Liver (tissue), 8 donors: ENCODE measurements at regions not wholly inside any gene's neighbourhood (a gene's known extent, or its start where the extent isn't known, plus 50 kb on each side); places are given as distances from the start of the nearest gene placed in this dataset.

Source experiments
- DNase-seq: peaks from one replicate; pipeline ENCODE4 v3.0.0-alpha.2; 2017; ENCODE audit warnings: low spot score
- H3K27ac ChIP-seq, 2 donors: one replicate each; pipeline ENCODE4 v1.7.0; 2013; ENCODE audit warnings: inconsistent platforms in 2 of 2, low read length in 2 of 2, control low read depth in 1 of 2, low read depth in 1 of 2, mild to moderate bottlenecking in 1 of 2
- H3K27me3 ChIP-seq, 4 donors: one replicate each; pipeline versions ENCODE4 v1.6.1 to v1.7.0; 2013; ENCODE audit warnings: low read length in 3 of 4, inconsistent platforms in 1 of 4, mild to moderate bottlenecking in 1 of 4, moderate library complexity in 1 of 4; ENCODE audit not compliant: control insufficient read depth in 4 of 4, insufficient read depth in 4 of 4
- H3K36me3 ChIP-seq, 4 donors: one replicate each; pipeline versions ENCODE4 v1.6.1 to v1.7.0; 2013; ENCODE audit warnings: low read length in 3 of 4, mild to moderate bottlenecking in 3 of 4, low read depth in 1 of 4, moderate library complexity in 1 of 4; ENCODE audit not compliant: control insufficient read depth in 4 of 4, insufficient read depth in 3 of 4
- H3K4me1 ChIP-seq, 4 donors: one replicate each; pipeline versions ENCODE4 v1.6.1 to v1.7.0; 2013; ENCODE audit warnings: low read length in 3 of 4, mild to moderate bottlenecking in 3 of 4, moderate library complexity in 1 of 4; ENCODE audit not compliant: control insufficient read depth in 4 of 4, insufficient read depth in 4 of 4
- H3K4me3 ChIP-seq, 3 donors: one replicate each; pipeline versions ENCODE4 v1.6.1 to v1.7.0; 2013; ENCODE audit warnings: low read length in 3 of 3, control low read depth in 1 of 3, low read depth in 1 of 3, mild to moderate bottlenecking in 1 of 3
- H3K9ac ChIP-seq, 2 donors: one replicate each; pipeline ENCODE4 v1.7.0; 2013; ENCODE audit warnings: low read length in 2 of 2, mild to moderate bottlenecking in 2 of 2, moderate library complexity in 2 of 2, control low read depth in 1 of 2, low read depth in 1 of 2
- H3K9me3 ChIP-seq, 4 donors: one replicate each; pipeline versions ENCODE4 v1.6.1 to v1.7.0; 2013; ENCODE audit warnings: low read length in 3 of 4; ENCODE audit not compliant: control insufficient read depth in 4 of 4
- EGR1 ChIP-seq, 2 donors: IDR thresholded peaks; 2 replicates each; pipeline ENCODE4 v1.6.1; 2016 to 2018; ENCODE audit warnings: antibody characterized with exemption in 2 of 2, low read depth in 2 of 2
- FOXA2 ChIP-seq: IDR thresholded peaks from 2 replicates; pipeline ENCODE4 v1.6.1; 2016; ENCODE audit warnings: antibody characterized with exemption
- GABPA ChIP-seq, 2 donors: IDR thresholded peaks in 1 of 2; conservative IDR thresholded peaks in 1 of 2; 2 replicates each; pipeline ENCODE4 v1.6.1; 2016; ENCODE audit warnings: antibody characterized with exemption in 2 of 2, mild to moderate bottlenecking in 1 of 2, moderate library complexity in 1 of 2
- HNF4A ChIP-seq, 2 donors: conservative IDR thresholded peaks; 2 replicates each; pipeline ENCODE4 v1.6.1; 2016; ENCODE audit warnings: antibody characterized with exemption in 2 of 2, mild to moderate bottlenecking in 2 of 2
- HNF4G ChIP-seq: IDR thresholded peaks from 2 replicates; pipeline ENCODE4 v1.6.1; 2016; ENCODE audit warnings: antibody characterized with exemption
- JUND ChIP-seq, 2 donors: IDR thresholded peaks; 2 replicates each; pipeline ENCODE4 v1.6.1; 2016; ENCODE audit warnings: antibody characterized with exemption in 2 of 2
- NR2F2 ChIP-seq: IDR thresholded peaks from 2 replicates; pipeline ENCODE4 v1.6.1; 2016; ENCODE audit warnings: antibody characterized with exemption
- RAD21 ChIP-seq, 2 donors: IDR thresholded peaks; 2 replicates each; pipeline ENCODE4 v1.6.1; 2016; ENCODE audit warnings: antibody characterized with exemption in 2 of 2, mild to moderate bottlenecking in 2 of 2
- RXRA ChIP-seq, 2 donors: IDR thresholded peaks; 2 replicates each; pipeline ENCODE4 v1.6.1; 2017 to 2018; ENCODE audit warnings: antibody characterized with exemption in 2 of 2, mild to moderate bottlenecking in 1 of 2
- SP1 ChIP-seq: IDR thresholded peaks from 2 replicates; pipeline ENCODE4 v1.6.1; 2018; ENCODE audit warnings: antibody characterized with exemption, mild to moderate bottlenecking
- TAF1 ChIP-seq: conservative IDR thresholded peaks from 2 replicates; pipeline ENCODE4 v1.6.1; 2016; ENCODE audit warnings: antibody characterized with exemption, mild to moderate bottlenecking
- YY1 ChIP-seq: IDR thresholded peaks from 2 replicates; pipeline ENCODE4 v1.6.1; 2016; ENCODE audit warnings: antibody characterized with exemption, mild to moderate bottlenecking
- WGBS: extraction: QIAGEN DNeasy Blood & Tissue Kit; methylation state at CpG from one replicate; pipeline ENCODE4 v1.1.7; 2013; 5-methylcytosine and 5-hydroxymethylcytosine counted together
- TF ChIP-seq, protein P1 (sequence below): IDR thresholded peaks from 2 replicates; pipeline ENCODE4 v1.6.1; 2016; ENCODE audit warnings: antibody characterized with exemption
- TF ChIP-seq, protein P2 (sequence below): IDR thresholded peaks from 2 replicates; pipeline ENCODE4 v1.6.1; 2016; ENCODE audit warnings: antibody characterized with exemption
- TF ChIP-seq, protein P3 (sequence below): IDR thresholded peaks from 2 replicates; pipeline ENCODE4 v1.6.1; 2016; ENCODE audit warnings: antibody characterized with exemption
- TF ChIP-seq, protein P4 (sequence below): fragments of 150-350 bp; IDR thresholded peaks from 2 replicates; pipeline ENCODE4 v1.5.1; 2017; ENCODE audit warnings: improper control_type of control experiment, low read depth, low read length; ENCODE audit not compliant: missing input control
- TF ChIP-seq, protein P5 (sequence below): IDR thresholded peaks from 2 replicates; pipeline ENCODE4 v1.6.1; 2016; ENCODE audit warnings: antibody characterized with exemption, mild to moderate bottlenecking
- donor health status: healthy.
- donor health status: healthy.
- donor health status: healthy.
- donor health status: healthy.
- donor health status: healthy.

DNA sequence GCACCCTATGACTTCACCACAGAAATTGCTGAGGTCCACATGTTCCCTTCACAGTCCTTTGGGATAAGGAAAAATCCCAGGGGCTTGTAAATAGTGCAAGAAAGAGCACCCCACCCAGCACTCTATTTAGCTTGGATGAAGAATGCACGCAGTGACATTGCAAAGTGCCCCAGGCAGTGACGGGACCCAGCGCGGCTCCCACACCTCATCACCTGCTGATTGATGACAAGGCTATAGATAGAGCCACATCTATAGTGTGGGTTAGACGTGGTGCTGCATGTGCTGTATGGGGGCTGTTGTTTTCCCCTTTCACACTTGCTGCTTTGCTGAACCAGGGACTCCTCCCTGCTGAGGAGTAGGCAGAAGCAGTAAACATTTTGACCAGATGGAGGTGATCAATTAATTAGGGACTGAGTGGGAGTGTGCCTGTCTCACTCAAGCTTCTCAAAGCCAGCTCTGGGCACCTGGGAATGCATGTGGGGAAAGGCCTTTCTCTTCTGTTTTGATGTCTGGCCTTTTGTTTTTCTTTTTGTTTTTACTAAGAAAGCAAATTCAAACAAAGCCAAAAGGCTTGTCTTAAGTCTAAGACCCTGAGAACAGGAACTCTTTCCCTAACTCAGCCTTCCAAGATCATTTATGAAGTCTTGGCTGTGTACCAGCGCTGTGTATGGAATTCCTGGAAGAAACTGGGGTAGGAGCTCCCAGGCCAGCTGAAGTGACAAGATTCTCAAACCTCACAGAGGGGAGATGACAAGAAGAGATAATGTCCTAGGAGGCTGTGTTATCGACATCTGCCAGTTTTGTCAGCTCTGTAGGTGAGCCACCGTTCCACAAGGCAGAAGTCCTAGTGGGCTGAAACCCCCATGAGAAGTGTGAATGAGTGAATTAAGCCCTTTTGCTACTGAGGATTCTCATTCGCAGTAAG, 219.7 kb downstream of the BARX2 start:
- H3K9ac ChIP-seq: no peak overlapping the region
- 50% methylated on average over 9 of the region's 9 CpGs for WGBS
- no peak for DNase-seq
- H3K9me3 ChIP-seq: no peaks in the 10 kb centered on the region
- H3K27me3 ChIP-seq: peaks cover 0 to 9% (median 0%) of the 10 kb centered on the region in 4 donors
- no peak overlapping the region for H3K27ac ChIP-seq
- TF ChIP-seq NR2F2: no peak
- TF ChIP-seq, protein P1, sequence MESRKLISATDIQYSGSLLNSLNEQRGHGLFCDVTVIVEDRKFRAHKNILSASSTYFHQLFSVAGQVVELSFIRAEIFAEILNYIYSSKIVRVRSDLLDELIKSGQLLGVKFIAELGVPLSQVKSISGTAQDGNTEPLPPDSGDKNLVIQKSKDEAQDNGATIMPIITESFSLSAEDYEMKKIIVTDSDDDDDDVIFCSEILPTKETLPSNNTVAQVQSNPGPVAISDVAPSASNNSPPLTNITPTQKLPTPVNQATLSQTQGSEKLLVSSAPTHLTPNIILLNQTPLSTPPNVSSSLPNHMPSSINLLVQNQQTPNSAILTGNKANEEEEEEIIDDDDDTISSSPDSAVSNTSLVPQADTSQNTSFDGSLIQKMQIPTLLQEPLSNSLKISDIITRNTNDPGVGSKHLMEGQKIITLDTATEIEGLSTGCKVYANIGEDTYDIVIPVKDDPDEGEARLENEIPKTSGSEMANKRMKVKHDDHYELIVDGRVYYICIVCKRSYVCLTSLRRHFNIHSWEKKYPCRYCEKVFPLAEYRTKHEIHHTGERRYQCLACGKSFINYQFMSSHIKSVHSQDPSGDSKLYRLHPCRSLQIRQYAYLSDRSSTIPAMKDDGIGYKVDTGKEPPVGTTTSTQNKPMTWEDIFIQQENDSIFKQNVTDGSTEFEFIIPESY: no peak
- no peaks in the 10 kb centered on the region for H3K36me3 ChIP-seq
- no peaks in the 10 kb centered on the region for H3K4me1 ChIP-seq
- no peak overlapping the region for H3K4me3 ChIP-seq

DNA sequence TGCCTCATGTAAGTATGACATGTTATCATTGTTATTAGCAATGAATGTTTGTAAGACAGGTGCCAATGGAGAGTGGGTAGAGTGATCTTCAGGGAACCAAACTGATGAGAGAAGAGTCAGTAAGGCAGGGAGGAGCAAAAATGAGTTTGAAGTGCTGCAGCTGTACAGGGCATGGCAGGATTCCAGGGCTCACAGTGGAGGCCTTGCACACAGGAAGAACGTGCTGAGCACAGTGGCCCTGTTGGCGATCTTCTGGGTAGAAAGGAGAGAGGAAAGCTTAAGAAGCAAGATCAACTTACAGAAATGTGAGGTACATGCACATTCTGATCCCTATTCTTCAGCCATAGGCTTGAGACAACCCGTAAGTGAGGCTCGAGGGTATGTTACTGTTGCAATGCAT, 219.3 kb upstream of the TMEM45B start:
- peaks cover 0 to 9% (median 0%) of the 10 kb centered on the region in 4 donors for H3K27me3 ChIP-seq

More for the DNA sequence above, 219.3 kb upstream of the TMEM45B start:
- no peak overlapping the region for H3K27ac ChIP-seq
- H3K4me1 ChIP-seq: no peaks in the 10 kb centered on the region
- H3K4me3 ChIP-seq: no peak overlapping the region
- no peak for DNase-seq
- no peaks in the 10 kb centered on the region for H3K9me3 ChIP-seq
- no peak overlapping the region for H3K9ac ChIP-seq
- TF ChIP-seq HNF4G: no peak
- TF ChIP-seq HNF4A (conservative IDR thresholded peaks at IDR 0.05): no peak
- no peak for TF ChIP-seq NR2F2
- TF ChIP-seq SP1: no peak
- TF ChIP-seq GABPA (IDR thresholded peaks at IDR 0.05 in 1 of 2, conservative IDR thresholded peaks at IDR 0.05 in 1 of 2): no peak
- TF ChIP-seq RXRA (IDR thresholded peaks at IDR 0.05): no peak
- TF ChIP-seq, protein P2, sequence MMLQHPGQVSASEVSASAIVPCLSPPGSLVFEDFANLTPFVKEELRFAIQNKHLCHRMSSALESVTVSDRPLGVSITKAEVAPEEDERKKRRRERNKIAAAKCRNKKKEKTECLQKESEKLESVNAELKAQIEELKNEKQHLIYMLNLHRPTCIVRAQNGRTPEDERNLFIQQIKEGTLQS: no peak
- TF ChIP-seq, protein P3, sequence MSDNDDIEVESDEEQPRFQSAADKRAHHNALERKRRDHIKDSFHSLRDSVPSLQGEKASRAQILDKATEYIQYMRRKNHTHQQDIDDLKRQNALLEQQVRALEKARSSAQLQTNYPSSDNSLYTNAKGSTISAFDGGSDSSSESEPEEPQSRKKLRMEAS: no peak
- no peak for TF ChIP-seq RAD21 (IDR thresholded peaks at IDR 0.05)
- no peak for TF ChIP-seq JUND (IDR thresholded peaks at IDR 0.05)
- TF ChIP-seq FOXA2: no peak
- TF ChIP-seq, protein P1: no peak
- TF ChIP-seq, protein P4, sequence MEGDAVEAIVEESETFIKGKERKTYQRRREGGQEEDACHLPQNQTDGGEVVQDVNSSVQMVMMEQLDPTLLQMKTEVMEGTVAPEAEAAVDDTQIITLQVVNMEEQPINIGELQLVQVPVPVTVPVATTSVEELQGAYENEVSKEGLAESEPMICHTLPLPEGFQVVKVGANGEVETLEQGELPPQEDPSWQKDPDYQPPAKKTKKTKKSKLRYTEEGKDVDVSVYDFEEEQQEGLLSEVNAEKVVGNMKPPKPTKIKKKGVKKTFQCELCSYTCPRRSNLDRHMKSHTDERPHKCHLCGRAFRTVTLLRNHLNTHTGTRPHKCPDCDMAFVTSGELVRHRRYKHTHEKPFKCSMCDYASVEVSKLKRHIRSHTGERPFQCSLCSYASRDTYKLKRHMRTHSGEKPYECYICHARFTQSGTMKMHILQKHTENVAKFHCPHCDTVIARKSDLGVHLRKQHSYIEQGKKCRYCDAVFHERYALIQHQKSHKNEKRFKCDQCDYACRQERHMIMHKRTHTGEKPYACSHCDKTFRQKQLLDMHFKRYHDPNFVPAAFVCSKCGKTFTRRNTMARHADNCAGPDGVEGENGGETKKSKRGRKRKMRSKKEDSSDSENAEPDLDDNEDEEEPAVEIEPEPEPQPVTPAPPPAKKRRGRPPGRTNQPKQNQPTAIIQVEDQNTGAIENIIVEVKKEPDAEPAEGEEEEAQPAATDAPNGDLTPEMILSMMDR: no peak
- TF ChIP-seq, protein P5, sequence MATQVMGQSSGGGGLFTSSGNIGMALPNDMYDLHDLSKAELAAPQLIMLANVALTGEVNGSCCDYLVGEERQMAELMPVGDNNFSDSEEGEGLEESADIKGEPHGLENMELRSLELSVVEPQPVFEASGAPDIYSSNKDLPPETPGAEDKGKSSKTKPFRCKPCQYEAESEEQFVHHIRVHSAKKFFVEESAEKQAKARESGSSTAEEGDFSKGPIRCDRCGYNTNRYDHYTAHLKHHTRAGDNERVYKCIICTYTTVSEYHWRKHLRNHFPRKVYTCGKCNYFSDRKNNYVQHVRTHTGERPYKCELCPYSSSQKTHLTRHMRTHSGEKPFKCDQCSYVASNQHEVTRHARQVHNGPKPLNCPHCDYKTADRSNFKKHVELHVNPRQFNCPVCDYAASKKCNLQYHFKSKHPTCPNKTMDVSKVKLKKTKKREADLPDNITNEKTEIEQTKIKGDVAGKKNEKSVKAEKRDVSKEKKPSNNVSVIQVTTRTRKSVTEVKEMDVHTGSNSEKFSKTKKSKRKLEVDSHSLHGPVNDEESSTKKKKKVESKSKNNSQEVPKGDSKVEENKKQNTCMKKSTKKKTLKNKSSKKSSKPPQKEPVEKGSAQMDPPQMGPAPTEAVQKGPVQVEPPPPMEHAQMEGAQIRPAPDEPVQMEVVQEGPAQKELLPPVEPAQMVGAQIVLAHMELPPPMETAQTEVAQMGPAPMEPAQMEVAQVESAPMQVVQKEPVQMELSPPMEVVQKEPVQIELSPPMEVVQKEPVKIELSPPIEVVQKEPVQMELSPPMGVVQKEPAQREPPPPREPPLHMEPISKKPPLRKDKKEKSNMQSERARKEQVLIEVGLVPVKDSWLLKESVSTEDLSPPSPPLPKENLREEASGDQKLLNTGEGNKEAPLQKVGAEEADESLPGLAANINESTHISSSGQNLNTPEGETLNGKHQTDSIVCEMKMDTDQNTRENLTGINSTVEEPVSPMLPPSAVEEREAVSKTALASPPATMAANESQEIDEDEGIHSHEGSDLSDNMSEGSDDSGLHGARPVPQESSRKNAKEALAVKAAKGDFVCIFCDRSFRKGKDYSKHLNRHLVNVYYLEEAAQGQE: no peak
- TF ChIP-seq EGR1 (IDR thresholded peaks at IDR 0.05; ENCODE audit: low read depth in 2 of 2): no peak
- no peak for TF ChIP-seq YY1
- no peak for TF ChIP-seq TAF1
- H3K36me3 ChIP-seq: no peaks in the 10 kb centered on the region
- 80% methylated on average over 4 of the region's 4 CpGs for WGBS
